ENCODE measurements at regions not wholly inside any gene's neighbourhood (a gene's known extent, or its start where the extent isn't known, plus 50 kb on each side); places are given as distances from the start of the nearest gene placed in this dataset.

GRCh38 chr16:54985156-54985555 is 54.5 kb downstream of the IRX5 start:
- DNase-seq: no peak

GRCh38 chr16:54985668-54986067 is 55.0 kb downstream of the IRX5 start:
- Mint-ChIP-seq H3K9me3 (no peaks in the 10 kb centered on the region), H3K4me1 (peaks cover 12% of the 10 kb centered on the region), H3K4me3 (no peak overlapping the region), H3K27ac (no peak overlapping the region), H3K27me3 (ENCODE audit: insufficient read depth) (no peaks in the 10 kb centered on the region), H3K36me3 (ENCODE audit: low read depth) (no peaks in the 10 kb centered on the region)
- no peak for TF ChIP-seq CTCF (conservative IDR thresholded peaks at IDR 0.05)
- H3K27me3 ChIP-seq (ENCODE audit: control insufficient read depth, insufficient read depth, low read length, poor library complexity, severe bottlenecking): no peaks in the 10 kb centered on the region
- H3K36me3 ChIP-seq (ENCODE audit: control insufficient read depth, insufficient read depth, low read length): no peaks in the 10 kb centered on the region
- no peak overlapping the region for H3K27ac ChIP-seq (ENCODE audit: low read depth, low read length)
- no peak overlapping the region for H3K9ac ChIP-seq (ENCODE audit: extremely low read depth, low read length, poor library complexity, severe bottlenecking)
- no peak overlapping the region for H3K4me3 ChIP-seq (ENCODE audit: low read length)
- WGBS, 2 experiments (ENCODE audit: insufficient coverage in 1 of 2, insufficient read length in 1 of 2): 88 to 100% methylated on average over 1 to 3 of the region's 3 CpGs
- no peaks in the 10 kb centered on the region for H3K4me1 ChIP-seq (ENCODE audit: control insufficient read depth, insufficient read depth, low read length)
- DNase-seq: no peak
- no peaks in the 10 kb centered on the region for H3K9me3 ChIP-seq (ENCODE audit: control insufficient read depth, low read length)

More at GRCh38 chr16:54985156-54985555, 54.5 kb downstream of the IRX5 start:
- Histone ChIP-seq H3K9ac (ENCODE audit: extremely low read depth, low read length, poor library complexity, severe bottlenecking) (no peak overlapping the region), H3K9me3 (ENCODE audit: control insufficient read depth, low read length) (no peaks in the 10 kb centered on the region), H3K4me3 (ENCODE audit: low read length) (no peak overlapping the region), H3K27ac (ENCODE audit: low read depth, low read length) (no peak overlapping the region), H3K27me3 (ENCODE audit: control insufficient read depth, insufficient read depth, low read length, poor library complexity, severe bottlenecking) (no peaks in the 10 kb centered on the region), H3K4me1 (ENCODE audit: control insufficient read depth, insufficient read depth, low read length) (no peaks in the 10 kb centered on the region), H3K36me3 (ENCODE audit: control insufficient read depth, insufficient read depth, low read length) (no peaks in the 10 kb centered on the region)
- no peak for TF ChIP-seq CTCF (conservative IDR thresholded peaks at IDR 0.05)
- WGBS, 2 experiments (ENCODE audit: insufficient coverage in 1 of 2, insufficient read length in 1 of 2): 91 to 94% methylated on average over 8 to 9 of the region's 9 CpGs
- Mint-ChIP-seq H3K4me1 (peaks cover 12% of the 10 kb centered on the region), H3K27me3 (ENCODE audit: insufficient read depth) (no peaks in the 10 kb centered on the region), H3K36me3 (ENCODE audit: low read depth) (no peaks in the 10 kb centered on the region), H3K27ac (no peak overlapping the region), H3K9me3 (no peaks in the 10 kb centered on the region), H3K4me3 (no peak overlapping the region)

DNA sequence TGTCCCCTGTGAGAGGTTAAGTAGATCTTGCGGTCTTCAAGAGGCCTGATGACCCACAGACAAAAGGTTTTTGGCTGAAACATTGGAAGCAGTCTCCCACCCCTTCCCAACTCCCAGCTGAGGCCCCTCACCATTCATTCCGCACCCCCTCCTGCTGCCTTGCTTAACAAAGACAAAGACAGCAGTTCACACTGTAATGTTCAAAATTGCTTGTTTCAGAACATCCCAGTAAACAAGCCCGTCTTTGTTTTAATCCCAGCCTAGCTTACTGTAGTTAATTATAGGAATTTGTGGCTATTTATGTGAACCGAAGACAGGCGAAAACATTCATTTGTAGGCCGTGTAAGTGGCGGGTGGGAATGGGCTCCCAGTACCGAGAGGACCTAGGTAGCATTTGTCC is 55.7 kb downstream of the IRX5 start:
- DNase-seq: peak; percentile 62
- Mint-ChIP-seq H3K27ac (peak overlapping the region; percentile 52), H3K36me3 (ENCODE audit: low read depth) (no peaks in the 10 kb centered on the region), H3K27me3 (ENCODE audit: insufficient read depth) (no peaks in the 10 kb centered on the region), H3K4me1 (peaks cover 12% of the 10 kb centered on the region), H3K4me3 (no peak overlapping the region), H3K9me3 (no peaks in the 10 kb centered on the region)
- Histone ChIP-seq H3K4me3 (ENCODE audit: low read length) (no peak overlapping the region), H3K4me1 (ENCODE audit: control insufficient read depth, insufficient read depth, low read length) (no peaks in the 10 kb centered on the region), H3K9me3 (ENCODE audit: control insufficient read depth, low read length) (no peaks in the 10 kb centered on the region), H3K36me3 (ENCODE audit: control insufficient read depth, insufficient read depth, low read length) (no peaks in the 10 kb centered on the region), H3K27ac (ENCODE audit: low read depth, low read length) (peak overlapping the region; percentile 16), H3K27me3 (ENCODE audit: control insufficient read depth, insufficient read depth, low read length, poor library complexity, severe bottlenecking) (no peaks in the 10 kb centered on the region), H3K9ac (ENCODE audit: extremely low read depth, low read length, poor library complexity, severe bottlenecking) (no peak overlapping the region)
- TF ChIP-seq CTCF (conservative IDR thresholded peaks at IDR 0.05): no peak
- 83 to 87% methylated on average over 6 to 8 of the region's 8 CpGs for WGBS, 2 experiments (ENCODE audit: insufficient coverage in 1 of 2, insufficient read length in 1 of 2)
